ENCODE measurements at regions not wholly inside any gene's neighbourhood (a gene's known extent, or its start where the extent isn't known, plus 50 kb on each side); places are given as distances from the start of the nearest gene placed in this dataset.

- no peaks in the 10 kb centered on the region for H3K9me3 Mint-ChIP-seq
Observed at GRCh38 chr20:57830515-57830895, 120.7 kb upstream of the PMEPA1 start.

More at GRCh38 chr20:57830515-57830895, 120.7 kb upstream of the PMEPA1 start:
- Histone ChIP-seq H3K27me3 (ENCODE audit: insufficient read depth, low read length) (no peaks in the 10 kb centered on the region), H4K20me1 (ENCODE audit: control insufficient read depth, insufficient read depth, insufficient read length) (no peaks in the 10 kb centered on the region), H2BK12ac (ENCODE audit: insufficient read length, low read depth, low read length) (no peak overlapping the region), H3K4me2 (ENCODE audit: insufficient read depth, insufficient read length, low read length) (no peak overlapping the region), H3K18ac (ENCODE audit: insufficient read length, low read depth, low read length) (no peak overlapping the region), H3K79me1 (ENCODE audit: insufficient read depth, low read depth, low read length, poor library complexity, severe bottlenecking) (no peaks in the 10 kb centered on the region), H3K9me3 (ENCODE audit: control insufficient read depth, low read depth, low read length) (no peaks in the 10 kb centered on the region), H3K27ac (ENCODE audit: insufficient read length, low read depth, low read length) (no peak overlapping the region), H2BK120ac (ENCODE audit: low read depth, low read length, poor library complexity, severe bottlenecking) (no peak overlapping the region), H3K4me1 (ENCODE audit: insufficient read depth, low read length) (no peaks in the 10 kb centered on the region), H3K79me2 (ENCODE audit: insufficient read depth, low read length) (no peaks in the 10 kb centered on the region), H2BK5ac (ENCODE audit: insufficient read length, low read length) (no peak overlapping the region), H4K5ac (ENCODE audit: insufficient read length, low read depth, low read length) (no peak overlapping the region), H3K14ac (ENCODE audit: insufficient read depth, low read length) (no peak overlapping the region), H3K23me2 (ENCODE audit: insufficient read length, low read depth, low read length, poor library complexity, severe bottlenecking) (no peaks in the 10 kb centered on the region), H4K8ac (replicated peaks; ENCODE audit: insufficient read length, low read depth, low read length) (no peak overlapping the region), H3K4ac (ENCODE audit: low read depth, low read length) (no peak overlapping the region), H2BK15ac (ENCODE audit: low read depth, low read length) (no peak overlapping the region), H2AK5ac (ENCODE audit: insufficient read length, low read length) (no peak overlapping the region), H3K56ac (ENCODE audit: insufficient read length, low read depth, low read length) (no peak overlapping the region), H2BK20ac (ENCODE audit: low read depth, low read length, poor library complexity, severe bottlenecking) (no peak overlapping the region), H3T11ph (ENCODE audit: low read length) (no peak overlapping the region), H3K23ac (ENCODE audit: insufficient read length, low read depth, low read length) (no peak overlapping the region), H3K9ac (ENCODE audit: extremely low read depth, insufficient read length, low read length) (no peak overlapping the region), H4K91ac (ENCODE audit: insufficient read length, low read depth, low read length) (no peak overlapping the region), H2AFZ (ENCODE audit: low read length) (no peak overlapping the region)
- H3K4me1 Mint-ChIP-seq, result peaks cover 5 to 8% of the 10 kb centered on the region in 2 experiments
- H3K4me3 Mint-ChIP-seq, result no peak overlapping the region
- no peak for TF ChIP-seq CTCF (conservative IDR thresholded peaks at IDR 0.05)
- H3K27me3 Mint-ChIP-seq (ENCODE audit: low read depth), result peaks cover 4% of the 10 kb centered on the region
- no CpG with 5 or more reads among the region's 12 CpGs for WGBS (ENCODE audit: extremely low coverage, insufficient read length, low lambda C conversion rate)
- H3K27ac Mint-ChIP-seq, result peak overlapping the region in 1 of 3 experiments; percentile 16; a peak in 1 of 7 replicates
- no peaks in the 10 kb centered on the region; a peak in 1 of 7 replicates for H3K36me3 Mint-ChIP-seq (ENCODE audit: insufficient read depth in 1 of 3, low read depth in 3 of 3)
- no peak for DNase-seq
